ENCODE measurements at regions not wholly inside any gene's neighbourhood (a gene's known extent, or its start where the extent isn't known, plus 50 kb on each side); places are given as distances from the start of the nearest gene placed in this dataset.

GRCh38 chr11:90846628-90847027, 623.8 kb upstream of the CHORDC1 start:
- H2AFZ ChIP-seq (ENCODE audit: low read depth, low read length), result no peak overlapping the region
- POLR2A ChIA-PET, result no interaction called here
- FAIRE-seq (no peak), DNase-seq (ENCODE audit: low read depth, low spot score) (no peak)
- H3K4me1 ChIP-seq (ENCODE audit: control insufficient read depth, extremely low read depth, insufficient read depth, low read length), result no peaks in the 10 kb centered on the region
- TF ChIP-seq GATA2 (IDR thresholded peaks at IDR 0.05; ENCODE audit: insufficient read depth, insufficient read length, low read depth, low read length) (no peak), JUN (IDR thresholded peaks at IDR 0.05; ENCODE audit: borderline replicate concordance, insufficient read depth, insufficient read length, low read depth) (no peak), POLR2A (IDR thresholded peaks at IDR 0.05; ENCODE audit: low read depth, low read length) (no peak), EZH2 (IDR thresholded peaks at IDR 0.05; ENCODE audit: borderline replicate concordance, low read depth, low read length, severe bottlenecking) (no peak), CTCF (IDR thresholded peaks at IDR 0.05; ENCODE audit: extremely low read depth in 1 of 2, insufficient read depth in 1 of 2, low read depth in 1 of 2, low read length in 2 of 2) (no peak), FOS (IDR thresholded peaks at IDR 0.05; ENCODE audit: borderline replicate concordance, insufficient read depth, low read length) (no peak), MYC (IDR thresholded peaks at IDR 0.05; ENCODE audit: low read depth, low read length) (no peak), MAX (IDR thresholded peaks at IDR 0.05; ENCODE audit: insufficient read depth, insufficient read length) (no peak), POLR2AphosphoS5 (IDR thresholded peaks at IDR 0.05; ENCODE audit: insufficient read depth, low read depth, low read length) (no peak)
- no peaks in the 10 kb centered on the region for H3K36me3 ChIP-seq (ENCODE audit: control insufficient read depth in 2 of 2, extremely low read depth in 1 of 2, insufficient read depth in 2 of 2, low read length in 2 of 2)
- dilution Hi-C loops (cut with MboI; ENCODE audit: extremely low pct_ligation_motif_present, low sequenced_read_pairs), result no loop called here
- H3K4me2 ChIP-seq (ENCODE audit: insufficient read depth, low read length), result no peak overlapping the region
- no peak overlapping the region for H3K4me3 ChIP-seq (replicated peaks in 1 of 3; ENCODE audit: insufficient read depth in 1 of 3, low read depth in 1 of 3, low read length in 3 of 3)
- H3K27ac ChIP-seq (ENCODE audit: insufficient read depth, low read depth, low read length), result no peak overlapping the region
- no peak overlapping the region for H3K9ac ChIP-seq (replicated peaks; ENCODE audit: extremely low read depth, insufficient read depth, low read length)
- CTCF ChIA-PET, result no interaction called here
- no TSS peak for BruUV-seq (replicated peaks)
- H3K9me1 ChIP-seq (replicated peaks; ENCODE audit: control insufficient read depth, extremely low read depth, insufficient read depth, low read length), result no peaks in the 10 kb centered on the region
- H4K20me1 ChIP-seq (replicated peaks; ENCODE audit: control insufficient read depth, extremely low read depth, insufficient read depth, low read length), result no peaks in the 10 kb centered on the region
- intact Hi-C loops (cut with micrococcal nuclease), result no loop called here
- no peaks in the 10 kb centered on the region for H3K27me3 ChIP-seq (ENCODE audit: control insufficient read depth in 2 of 2, insufficient read depth in 2 of 2, low read length in 2 of 2)
- no peaks in the 10 kb centered on the region for H3K79me2 ChIP-seq (ENCODE audit: control insufficient read depth, insufficient read depth, low read length)
- no peaks in the 10 kb centered on the region for H3K9me3 ChIP-seq (replicated peaks; ENCODE audit: control insufficient read depth, insufficient read depth, low read length)

Measured in endothelial cell of umbilical vein (primary cell).